GM18526 (cell line): ENCODE measurements at regions not wholly inside any gene's neighbourhood (a gene's known extent, or its start where the extent isn't known, plus 50 kb on each side); places are given as distances from the start of the nearest gene placed in this dataset.

ENCODE experiments used
- POLR2A ChIP-seq: IDR thresholded peaks from 3 replicates; pipeline ENCODE4 v1.6.1; 2011; ENCODE audit not compliant: insufficient read length; ENCODE audit errors: extremely low read depth

DNA sequence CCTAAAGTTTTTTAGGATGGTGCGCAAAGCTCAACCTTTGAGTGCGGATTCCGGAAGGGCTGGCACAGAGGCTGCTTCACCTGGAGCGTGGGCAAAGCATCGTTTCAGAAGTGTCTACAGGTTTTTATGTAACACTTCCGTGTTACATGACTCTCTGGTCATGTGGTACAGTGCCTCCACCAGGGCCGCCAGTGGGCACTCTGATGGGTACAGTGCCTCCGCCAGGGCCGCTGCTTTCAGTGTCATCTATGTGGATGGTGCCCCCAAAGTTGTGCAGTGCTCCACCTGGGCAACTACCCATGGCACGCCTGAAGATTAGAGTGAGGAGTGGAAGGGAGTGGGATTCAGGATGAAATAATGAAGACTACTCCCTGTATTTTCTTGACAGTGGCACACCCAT, 101.4 kb upstream of the C1orf174 start:
- no peak for TF ChIP-seq POLR2A

DNA sequence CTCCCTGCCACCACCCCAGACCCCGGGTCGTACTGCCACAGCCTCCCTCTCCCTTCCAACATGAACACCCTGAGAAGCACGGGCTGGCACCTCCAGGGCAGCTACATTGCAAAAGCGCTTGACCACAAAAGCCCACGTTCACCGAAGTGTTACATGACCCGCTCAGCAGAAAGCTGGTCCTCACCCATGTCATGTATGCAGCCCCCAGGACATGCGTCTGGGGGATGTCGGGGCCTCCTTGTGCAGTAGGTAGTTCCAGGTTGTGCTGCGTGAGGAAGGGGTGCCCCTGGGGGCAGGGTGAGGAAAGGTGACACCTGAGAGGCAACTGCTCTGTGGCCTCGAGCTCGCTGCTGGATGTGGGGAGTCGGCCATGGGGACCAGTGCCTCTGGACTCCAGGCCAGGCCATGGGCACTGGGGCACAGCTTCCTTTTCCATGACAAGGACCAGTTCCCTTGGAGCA, 102.0 kb upstream of the C1orf174 start:
- no peak for TF ChIP-seq POLR2A

DNA sequence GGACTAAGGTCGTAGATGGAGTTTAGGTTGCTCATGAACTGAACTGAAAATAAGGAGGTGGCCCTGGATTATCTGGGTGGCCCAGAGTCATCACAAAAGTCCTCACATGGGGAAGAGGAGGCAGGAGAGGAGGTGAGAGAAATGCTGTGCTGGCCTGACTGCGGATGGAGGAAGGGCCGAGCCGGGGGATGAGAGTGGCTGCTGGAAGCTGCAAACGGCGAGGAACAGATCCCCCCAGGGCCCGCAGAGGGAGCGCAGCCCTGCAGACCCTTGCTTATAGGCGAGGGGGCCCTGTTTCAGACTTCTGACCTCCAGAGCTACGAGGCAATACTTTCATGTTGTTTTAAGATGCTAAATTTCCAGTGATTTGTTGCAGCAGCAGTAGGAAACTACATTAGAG, 102.7 kb upstream of the C1orf174 start:
- no peak for TF ChIP-seq POLR2A

DNA sequence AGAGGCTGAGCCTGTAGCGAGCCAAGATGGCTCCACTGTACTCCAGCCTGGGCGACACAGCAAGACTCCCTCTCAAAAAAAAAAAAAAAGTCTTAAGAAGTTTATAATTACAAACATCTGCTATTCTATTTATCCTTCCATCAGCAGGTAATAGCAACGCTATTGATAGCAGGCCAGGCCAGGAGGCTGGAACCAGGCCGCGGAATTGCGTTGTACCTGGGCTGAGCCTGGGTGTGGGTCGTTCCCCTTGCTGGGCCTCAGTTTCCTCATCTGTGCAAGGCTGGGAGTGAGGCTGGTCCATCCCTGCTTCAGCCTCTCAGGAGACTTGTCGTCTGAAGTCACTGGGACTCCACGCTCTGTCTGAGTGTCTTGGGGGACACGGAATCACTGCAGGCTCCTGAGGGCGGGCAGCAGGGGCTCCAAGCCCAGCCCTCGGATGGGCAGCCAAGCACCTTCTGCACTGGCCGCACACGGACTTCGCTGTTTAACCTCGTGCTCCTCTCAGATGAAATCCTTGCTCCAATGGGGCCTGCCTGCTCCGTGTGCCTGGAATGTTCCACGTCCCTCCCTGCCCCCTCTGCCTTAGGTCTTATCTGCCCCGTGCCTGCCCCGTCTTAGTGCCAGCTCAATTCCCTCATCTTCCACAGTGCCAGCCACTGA, 103.9 kb upstream of the C1orf174 start:
- TF ChIP-seq POLR2A, result no peak

DNA sequence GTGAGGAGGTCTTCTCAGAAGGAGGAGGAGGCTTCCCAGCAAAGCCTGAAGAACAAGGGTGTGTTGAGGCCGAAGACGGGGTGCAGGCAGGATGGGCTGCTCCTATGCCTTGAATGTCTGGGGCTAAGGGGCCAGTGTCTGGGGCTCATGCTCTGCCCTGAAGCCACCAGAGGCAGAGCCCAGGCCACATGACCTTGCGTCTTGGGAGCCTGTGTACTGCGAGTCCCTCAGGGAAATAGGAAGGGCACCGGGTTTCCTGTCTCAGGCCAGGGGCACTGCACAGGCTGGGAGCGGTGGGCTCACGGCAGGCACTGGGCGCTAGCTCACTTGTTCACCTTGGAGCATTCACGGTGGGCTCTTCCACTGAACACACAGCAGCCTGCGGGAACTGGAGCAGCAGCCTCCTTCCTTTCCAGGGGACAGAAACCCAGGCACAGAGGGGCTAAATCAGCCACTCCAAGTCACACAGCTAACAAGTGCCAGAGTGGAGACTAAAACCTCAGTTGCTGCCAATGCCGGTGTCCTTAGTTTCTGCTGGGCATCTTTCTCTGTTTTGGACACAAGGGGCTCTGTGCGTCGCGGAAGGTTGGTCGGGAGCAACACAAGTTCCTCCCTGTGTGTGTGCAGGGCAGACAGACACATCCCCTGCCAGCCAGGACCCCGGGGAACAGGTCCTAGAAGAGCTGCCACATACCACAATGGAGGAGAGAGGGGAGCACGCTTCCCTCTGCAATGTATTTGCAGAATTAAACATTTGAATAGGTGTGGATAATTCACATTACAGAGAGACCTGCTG, 104.8 kb upstream of the C1orf174 start:
- TF ChIP-seq POLR2A, result no peak

DNA sequence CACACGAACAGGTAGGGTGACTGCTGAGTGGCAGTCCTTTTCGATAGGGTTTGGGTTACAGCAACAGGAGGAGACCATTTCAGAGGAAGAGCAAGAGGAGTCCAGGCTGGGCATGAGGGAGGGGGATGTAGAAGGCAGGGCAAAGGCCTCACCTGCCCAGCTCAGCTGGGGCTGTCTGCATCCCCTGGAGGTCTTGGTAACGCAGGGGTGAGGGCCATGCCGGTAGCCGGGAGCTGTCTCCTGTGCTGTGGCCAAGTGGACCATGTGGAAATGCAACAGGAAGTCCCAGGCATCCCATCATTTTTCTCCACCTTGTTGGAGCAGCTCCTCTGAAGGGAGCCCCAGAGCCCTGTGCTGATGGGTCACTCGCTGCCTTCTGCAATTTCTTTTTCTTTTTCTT, 105.4 kb upstream of the C1orf174 start:
- no peak for TF ChIP-seq POLR2A

DNA sequence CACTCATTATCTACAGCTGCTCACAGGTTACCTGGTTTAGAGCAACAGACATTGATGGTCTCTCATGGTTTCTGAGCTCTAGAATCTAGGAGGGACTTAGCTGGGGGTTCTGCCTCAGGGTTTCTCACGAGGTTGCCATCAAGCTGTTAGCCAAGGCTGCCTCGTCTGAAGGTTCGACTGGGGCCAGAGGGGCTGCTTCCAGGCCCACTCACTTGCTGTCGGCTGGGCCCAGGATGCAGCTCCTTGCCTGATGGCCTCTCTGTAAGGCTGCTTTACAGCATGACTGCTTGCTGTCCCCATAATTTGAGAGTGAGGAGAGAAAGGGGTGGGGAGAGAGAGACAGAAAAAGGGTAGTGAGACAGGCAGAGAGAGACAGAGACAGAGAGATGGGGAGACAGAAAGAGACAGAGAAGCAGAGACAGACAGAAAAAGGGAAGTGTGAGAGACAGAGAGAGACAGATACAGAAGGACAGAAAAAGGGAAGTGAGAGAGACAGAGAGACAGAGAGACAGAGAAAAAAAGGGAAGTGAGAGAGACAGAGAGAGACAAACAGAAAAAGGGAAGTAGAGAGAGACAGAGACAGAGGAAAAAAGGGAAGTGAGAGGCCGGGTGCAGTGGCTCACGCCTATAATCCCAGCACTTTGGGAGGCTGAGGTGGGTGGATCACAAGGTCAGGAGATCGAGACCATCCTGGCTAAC, 106.8 kb upstream of the C1orf174 start:
- TF ChIP-seq POLR2A, result no peak

DNA sequence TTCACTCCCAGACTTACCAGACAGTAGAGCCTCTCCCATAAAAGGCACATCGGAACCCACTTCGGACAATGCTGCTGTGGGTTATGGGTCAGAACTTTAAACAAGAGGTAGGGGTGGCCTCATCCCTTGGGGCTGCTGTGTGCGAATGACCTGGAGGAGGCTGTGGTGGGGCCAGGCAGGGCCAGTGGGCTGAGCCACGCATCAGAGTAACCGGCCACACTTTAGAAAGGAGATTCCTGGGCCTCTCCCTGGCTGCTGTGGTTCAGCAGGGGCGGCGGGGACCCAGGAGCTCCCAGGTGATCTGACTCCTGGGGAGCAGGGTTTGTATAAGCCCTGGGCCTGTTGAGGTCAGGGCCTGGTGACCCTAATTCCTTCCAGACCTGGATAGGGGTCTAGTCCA, 110.2 kb upstream of the C1orf174 start:
- TF ChIP-seq POLR2A, result no peak

DNA sequence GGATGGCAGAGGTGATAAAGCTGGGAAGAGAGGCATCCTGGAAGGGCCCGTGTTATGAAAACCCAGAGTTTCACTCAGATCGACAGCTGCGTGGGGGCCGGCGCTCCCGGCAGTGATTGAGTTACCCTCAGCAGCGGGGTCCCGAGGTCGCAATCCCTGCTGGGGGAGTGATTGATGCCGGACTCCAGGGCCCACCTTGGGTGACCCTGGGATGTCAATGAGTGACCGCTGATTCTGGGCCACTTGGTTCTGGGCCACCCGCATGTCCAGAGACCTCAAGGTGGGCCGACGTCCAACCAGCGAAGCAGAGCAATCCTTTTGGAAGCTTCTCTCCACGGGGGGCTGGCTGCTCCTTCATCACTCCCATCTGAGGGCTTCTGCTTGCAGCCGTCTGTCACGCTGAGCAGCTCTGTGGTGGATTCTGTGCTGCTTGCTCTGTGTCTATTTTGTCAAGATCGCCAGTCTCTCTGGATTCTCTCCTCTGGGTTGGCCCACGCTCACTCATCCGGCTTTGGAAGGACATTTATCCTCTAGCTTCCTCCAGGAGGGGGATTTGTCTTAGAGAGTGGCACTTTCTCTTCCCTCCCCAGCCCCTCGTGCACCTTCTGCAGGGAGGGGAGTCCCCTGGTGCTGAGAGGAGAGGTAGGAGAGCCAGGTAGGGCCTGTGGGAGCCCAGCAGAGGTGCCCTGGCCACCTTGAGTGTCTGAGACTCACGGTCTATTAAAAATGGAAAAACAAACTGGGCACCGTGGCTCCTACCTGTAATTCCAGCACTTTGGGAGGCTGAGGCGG, 110.9 kb upstream of the C1orf174 start:
- TF ChIP-seq POLR2A, result no peak

DNA sequence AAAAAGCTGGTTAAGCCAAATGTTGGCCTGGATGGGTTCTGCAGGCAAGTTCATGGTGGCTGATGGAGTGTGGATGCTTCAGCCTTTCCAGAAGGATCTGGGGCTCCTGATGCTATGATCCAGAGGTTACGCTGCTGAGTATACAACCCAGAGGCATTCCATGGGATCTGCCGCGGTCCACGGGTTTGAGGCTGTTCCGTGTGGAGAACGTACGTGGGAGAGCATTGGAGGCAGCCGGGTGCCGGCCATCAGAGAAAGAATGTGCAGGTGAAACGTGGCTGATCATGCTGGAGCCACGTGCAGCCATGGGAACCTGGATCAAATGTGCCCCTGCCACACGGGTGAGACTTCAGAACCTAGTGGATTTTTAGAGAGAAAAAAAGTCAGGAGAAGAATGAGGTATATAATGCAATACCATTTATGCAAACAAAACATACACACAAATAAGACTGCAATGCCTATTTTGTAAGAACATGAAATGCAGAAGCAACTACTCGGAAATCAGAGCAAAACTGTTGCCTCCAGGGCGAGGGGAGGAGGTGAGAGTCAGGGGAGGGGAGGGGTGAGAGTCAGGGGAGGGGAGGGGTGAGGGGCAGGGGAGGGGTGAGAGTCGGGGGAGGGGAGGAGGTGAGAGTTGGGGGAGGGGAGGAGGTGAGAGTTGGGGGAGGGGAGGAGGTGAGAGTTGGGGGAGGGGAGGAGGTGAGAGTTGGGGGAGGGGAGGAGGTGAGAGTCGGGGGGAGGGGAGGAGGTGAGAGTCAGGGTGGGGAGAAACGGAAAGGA, 116.5 kb upstream of the C1orf174 start:
- no peak for TF ChIP-seq POLR2A

DNA sequence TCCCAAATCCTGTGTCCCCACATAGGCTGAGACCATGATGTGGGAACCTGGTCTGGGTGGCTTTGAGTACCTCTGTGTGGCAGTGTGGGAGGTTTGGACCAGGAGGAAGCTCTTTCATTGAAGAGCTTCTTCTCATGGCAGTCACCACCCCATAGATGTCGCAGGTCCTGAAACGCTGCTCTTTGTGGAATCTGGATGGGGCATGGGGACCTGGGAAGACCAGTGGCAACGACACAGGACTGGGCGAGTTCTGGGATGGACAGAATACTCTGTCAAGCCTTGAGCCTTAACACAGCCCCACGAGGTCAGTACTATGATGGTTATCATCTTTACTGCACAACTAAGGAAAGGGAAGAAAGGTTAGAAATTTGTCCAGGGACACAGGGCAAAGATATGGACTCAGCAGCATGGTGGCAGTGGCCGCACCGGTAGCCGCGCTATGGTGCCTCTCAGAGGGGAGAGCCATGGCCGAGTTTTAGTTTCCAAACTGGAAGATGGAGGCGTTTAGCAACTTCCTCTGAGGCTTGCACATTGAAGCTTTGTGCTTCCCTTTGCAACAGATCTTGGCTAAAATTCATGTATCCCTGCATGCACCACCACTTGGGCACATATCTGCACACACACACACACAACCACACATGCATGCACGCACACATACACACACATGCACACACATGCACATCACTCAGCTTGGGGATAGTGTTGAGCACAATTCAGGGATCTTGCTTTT, 117.7 kb upstream of the C1orf174 start:
- no peak for TF ChIP-seq POLR2A

DNA sequence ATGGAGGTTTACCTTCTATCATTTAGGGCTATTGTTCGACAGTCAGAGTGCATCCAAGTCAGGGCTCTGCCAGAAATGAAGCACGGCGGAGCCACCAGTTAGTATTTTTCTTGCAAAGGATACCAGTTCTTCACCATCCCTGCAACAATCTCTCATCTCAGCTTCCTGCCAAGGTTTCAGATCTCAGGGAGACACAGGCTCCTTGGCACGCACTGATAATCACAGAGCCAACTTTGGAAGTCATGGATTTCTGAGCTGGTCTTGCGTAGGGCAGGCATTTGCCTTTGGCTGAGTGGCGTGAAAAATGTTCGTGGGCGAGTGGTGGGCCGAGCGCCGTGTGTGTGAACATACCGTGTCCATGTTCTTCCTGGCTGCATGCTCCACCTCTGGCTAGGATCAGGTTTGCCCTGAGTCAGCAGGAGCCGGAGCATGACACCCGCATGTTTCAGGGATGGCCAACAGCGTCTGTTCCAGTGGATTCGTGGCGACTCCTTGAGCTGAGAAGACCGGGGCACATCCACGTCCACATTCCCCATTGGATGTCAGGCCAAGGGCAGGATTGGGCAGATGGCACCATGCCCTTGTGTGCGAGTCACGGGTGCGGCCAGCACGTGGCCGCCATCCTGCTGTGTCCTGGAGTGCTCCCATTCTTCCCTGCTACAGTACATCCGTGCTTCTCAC, 118.5 kb upstream of the C1orf174 start:
- no peak for TF ChIP-seq POLR2A

DNA sequence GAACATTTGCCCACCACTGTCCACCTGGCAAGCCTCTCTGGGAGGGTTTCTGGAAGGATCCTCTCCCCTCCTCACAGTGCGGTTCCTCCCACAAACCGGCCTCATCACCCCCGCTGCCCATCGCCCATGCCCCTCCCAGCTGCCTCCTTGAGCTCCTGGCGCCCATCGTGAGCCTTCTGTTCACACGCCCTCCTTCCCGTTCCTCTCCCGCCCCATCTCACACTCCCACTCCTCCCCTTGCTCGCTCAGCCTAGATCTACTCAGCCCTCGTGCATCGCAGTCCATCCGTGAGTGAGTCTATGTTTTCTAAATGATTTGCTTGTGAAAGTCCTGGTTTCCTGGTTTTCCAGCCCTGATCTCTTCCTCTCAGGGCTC, 119.1 kb upstream of the C1orf174 start:
- no peak for TF ChIP-seq POLR2A
